Panc1 (cell line): ENCODE measurements at regions not wholly inside any gene's neighbourhood (a gene's known extent, or its start where the extent isn't known, plus 50 kb on each side); places are given as distances from the start of the nearest gene placed in this dataset.

ENCODE experiments used
- ATAC-seq: fragments of 200-7000 bp; cut with Tn5 transposase; 2 replicates; pipeline ENCODE4 v1.9.1; 2020; ENCODE audit warnings: mild to moderate bottlenecking, moderate library complexity
- BruUV-seq: library from RNA; stranded (reverse); fragments of 400-500 nt; replicated peaks from 2 replicates; lab custom pipeline; 2021; lab: Mats Ljungman, UMichigan
- CTCF ChIA-PET: fragments of 300-600 bp; sonication (Branson Sonifier 250); formaldehyde crosslinking; loops from one replicate; lab custom pipeline; 2022; ENCODE audit warnings: antibody characterized with exemption; lab: Charles Lee
- POLR2A ChIA-PET: fragments of 300-600 bp; sonication (Branson Sonifier 250); formaldehyde crosslinking; loops from one replicate; lab custom pipeline; 2022; ENCODE audit warnings: antibody characterized with exemption; lab: Charles Lee
- DNase-seq: peaks from one replicate; pipeline ENCODE4 v3.0.0-alpha.2; 2010; ENCODE audit warnings: low read depth, low spot score
- H3K27ac ChIP-seq: 2 replicates; pipeline ENCODE4 v1.5.1; 2011; ENCODE audit warnings: mild to moderate bottlenecking, low read length, inconsistent platforms
- H3K27me3 ChIP-seq: fragments of 200-500 bp; sonication (Bioruptor generic); 2 replicates; pipeline ENCODE4 v1.6.0; 2014; ENCODE audit warnings: low read length, inconsistent platforms; ENCODE audit not compliant: control insufficient read depth, insufficient read depth
- H3K36me3 ChIP-seq: fragments of 200-500 bp; sonication (Bioruptor generic); 2 replicates; pipeline ENCODE4 v1.5.1; 2014; ENCODE audit warnings: inconsistent platforms, mild to moderate bottlenecking, low read length, moderate library complexity; ENCODE audit not compliant: control insufficient read depth, insufficient read depth
- H3K4me1 ChIP-seq: 2 replicates; pipeline ENCODE4 v1.5.1; 2011; ENCODE audit warnings: inconsistent platforms, mild to moderate bottlenecking, low read length, moderate library complexity; ENCODE audit not compliant: control insufficient read depth, insufficient read depth
- H3K4me3 ChIP-seq, 2 experiments: 2 replicates each; pipeline ENCODE4 v1.5.1; 2011 to 2012; ENCODE audit warnings: low read depth in 2 of 2, low read length in 2 of 2, mild to moderate bottlenecking in 2 of 2, inconsistent platforms in 1 of 2, moderate library complexity in 1 of 2
- H3K9me3 ChIP-seq: fragments of 200-500 bp; sonication (Bioruptor generic); 2 replicates; pipeline ENCODE4 v1.5.1; 2014; ENCODE audit warnings: low read depth, mild to moderate bottlenecking, inconsistent platforms, low read length, moderate library complexity; ENCODE audit not compliant: control insufficient read depth, insufficient read depth
- CTCF ChIP-seq: fragments of 450-650 bp; IDR thresholded peaks from 2 replicates; pipeline ENCODE4 v1.5.1; 2017; ENCODE audit warnings: mild to moderate bottlenecking
- POLR2AphosphoS5 ChIP-seq: IDR thresholded peaks from 2 replicates; pipeline ENCODE4 v1.6.1; 2012; ENCODE audit warnings: mild to moderate bottlenecking, low read depth, low read length, moderate library complexity
- SIN3A ChIP-seq: IDR thresholded peaks from 2 replicates; pipeline ENCODE4 v1.6.1; 2012; ENCODE audit warnings: low read depth, mild to moderate bottlenecking, low read length, moderate library complexity, borderline replicate concordance; ENCODE audit not compliant: insufficient read depth
- TCF7L2 ChIP-seq: IDR thresholded peaks from 2 replicates; pipeline ENCODE4 v1.6.1; 2011; ENCODE audit warnings: mild to moderate bottlenecking, low read depth, low read length, inconsistent platforms
- in situ Hi-C: cut with HindIII; loops from 2 replicates; pipeline ENCODE4 v1.10.0; 2016; ENCODE audit warnings: low sequenced_read_pairs, low pct_unique_long_range_greater_than_20kb
- intact Hi-C: fragments of 100-400 bp; cut with micrococcal nuclease; formaldehyde crosslinking; loops from one replicate; pipeline ENCODE4 v1.10.0; 2022; ENCODE audit not compliant: unreplicated experiment
- TF ChIP-seq, protein P1 (sequence below), 2 experiments: IDR thresholded peaks; 2 replicates each; pipeline ENCODE4 v1.6.1; 2011 to 2012; ENCODE audit warnings: low read depth in 2 of 2, control low read depth in 1 of 2, low read length in 1 of 2, mild to moderate bottlenecking in 1 of 2, moderate library complexity in 1 of 2; ENCODE audit not compliant: insufficient read depth in 1 of 2

- Histone ChIP-seq H3K36me3 (no peaks in the 10 kb centered on the region), H3K4me1 (no peaks in the 10 kb centered on the region), H3K9me3 (no peaks in the 10 kb centered on the region), H3K27me3 (no peaks in the 10 kb centered on the region), H3K4me3 (no peak overlapping the region), H3K27ac (no peak overlapping the region)
- POLR2A ChIA-PET = no interaction called here
- CTCF ChIA-PET = no interaction called here
- no TSS peak for BruUV-seq
- intact Hi-C loops = no loop called here
- ATAC-seq (no peak), DNase-seq (no peak)
- TF ChIP-seq, protein P1, sequence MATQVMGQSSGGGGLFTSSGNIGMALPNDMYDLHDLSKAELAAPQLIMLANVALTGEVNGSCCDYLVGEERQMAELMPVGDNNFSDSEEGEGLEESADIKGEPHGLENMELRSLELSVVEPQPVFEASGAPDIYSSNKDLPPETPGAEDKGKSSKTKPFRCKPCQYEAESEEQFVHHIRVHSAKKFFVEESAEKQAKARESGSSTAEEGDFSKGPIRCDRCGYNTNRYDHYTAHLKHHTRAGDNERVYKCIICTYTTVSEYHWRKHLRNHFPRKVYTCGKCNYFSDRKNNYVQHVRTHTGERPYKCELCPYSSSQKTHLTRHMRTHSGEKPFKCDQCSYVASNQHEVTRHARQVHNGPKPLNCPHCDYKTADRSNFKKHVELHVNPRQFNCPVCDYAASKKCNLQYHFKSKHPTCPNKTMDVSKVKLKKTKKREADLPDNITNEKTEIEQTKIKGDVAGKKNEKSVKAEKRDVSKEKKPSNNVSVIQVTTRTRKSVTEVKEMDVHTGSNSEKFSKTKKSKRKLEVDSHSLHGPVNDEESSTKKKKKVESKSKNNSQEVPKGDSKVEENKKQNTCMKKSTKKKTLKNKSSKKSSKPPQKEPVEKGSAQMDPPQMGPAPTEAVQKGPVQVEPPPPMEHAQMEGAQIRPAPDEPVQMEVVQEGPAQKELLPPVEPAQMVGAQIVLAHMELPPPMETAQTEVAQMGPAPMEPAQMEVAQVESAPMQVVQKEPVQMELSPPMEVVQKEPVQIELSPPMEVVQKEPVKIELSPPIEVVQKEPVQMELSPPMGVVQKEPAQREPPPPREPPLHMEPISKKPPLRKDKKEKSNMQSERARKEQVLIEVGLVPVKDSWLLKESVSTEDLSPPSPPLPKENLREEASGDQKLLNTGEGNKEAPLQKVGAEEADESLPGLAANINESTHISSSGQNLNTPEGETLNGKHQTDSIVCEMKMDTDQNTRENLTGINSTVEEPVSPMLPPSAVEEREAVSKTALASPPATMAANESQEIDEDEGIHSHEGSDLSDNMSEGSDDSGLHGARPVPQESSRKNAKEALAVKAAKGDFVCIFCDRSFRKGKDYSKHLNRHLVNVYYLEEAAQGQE (IDR thresholded peaks at IDR 0.05; ENCODE audit: insufficient read depth in 1 of 2, low read depth in 2 of 2, low read length in 1 of 2) = no peak
- TF ChIP-seq TCF7L2 (no peak), POLR2AphosphoS5 (no peak), CTCF (no peak), SIN3A (no peak)
- in situ Hi-C loops = no loop called here
Measured at GRCh38 chr5:153066281-153066680, 424.2 kb upstream of the GRIA1 start.

GRCh38 chr5:153067869-153068268, 422.6 kb upstream of the GRIA1 start:
- POLR2A ChIA-PET = no interaction called here
- intact Hi-C loops = no loop called here

More at GRCh38 chr5:153067869-153068268, 422.6 kb upstream of the GRIA1 start:
- CTCF ChIA-PET = no interaction called here
- no TSS peak for BruUV-seq
- Histone ChIP-seq H3K4me1 (no peaks in the 10 kb centered on the region), H3K27ac (no peak overlapping the region), H3K9me3 (no peaks in the 10 kb centered on the region), H3K4me3 (no peak overlapping the region), H3K36me3 (no peaks in the 10 kb centered on the region), H3K27me3 (no peaks in the 10 kb centered on the region)
- ATAC-seq (no peak), DNase-seq (no peak)
- in situ Hi-C loops = no loop called here
- TF ChIP-seq SIN3A (no peak), CTCF (no peak), TCF7L2 (no peak), POLR2AphosphoS5 (no peak)
- TF ChIP-seq, protein P1 (IDR thresholded peaks at IDR 0.05; ENCODE audit: insufficient read depth in 1 of 2, low read depth in 2 of 2, low read length in 1 of 2) = no peak
